SK-N-SH (cell line): ENCODE measurements at regions not wholly inside any gene's neighbourhood (a gene's known extent, or its start where the extent isn't known, plus 50 kb on each side); places are given as distances from the start of the nearest gene placed in this dataset.

Source experiments
- FOSL2 ChIP-seq: IDR thresholded peaks from 2 replicates; pipeline ENCODE4 v1.4.0; 2012; ENCODE audit warnings: low read depth, mild to moderate bottlenecking, moderate library complexity, borderline replicate concordance
- FOXM1 ChIP-seq: IDR thresholded peaks from 2 replicates; pipeline ENCODE4 v1.4.0; 2012; ENCODE audit warnings: low read depth, mild to moderate bottlenecking
- NRF1 ChIP-seq: IDR thresholded peaks from 2 replicates; pipeline ENCODE4 v1.6.1; 2012; ENCODE audit warnings: low read depth, mild to moderate bottlenecking, low read length
- POLR2AphosphoS5 ChIP-seq: IDR thresholded peaks from 2 replicates; pipeline ENCODE4 v1.6.1; 2012; ENCODE audit warnings: low read depth, low read length
- SIN3A ChIP-seq: IDR thresholded peaks from 2 replicates; pipeline ENCODE4 v1.6.1; 2012; ENCODE audit warnings: low read depth, mild to moderate bottlenecking, low read length, moderate library complexity, borderline replicate concordance
- SMC3 ChIP-seq: IDR thresholded peaks from 2 replicates; pipeline ENCODE4 v1.6.1; 2012; ENCODE audit warnings: low read depth, low read length, improper control_type of control experiment
- TCF12 ChIP-seq: IDR thresholded peaks from 2 replicates; pipeline ENCODE4 v1.4.0; 2012
- TEAD4 ChIP-seq: IDR thresholded peaks from 2 replicates; pipeline ENCODE4 v1.4.0; 2012; ENCODE audit warnings: mild to moderate bottlenecking, borderline replicate concordance; ENCODE audit not compliant: insufficient read depth
- TF ChIP-seq, protein P1 (sequence below): fragments of 200-600 bp; sonication (generic); IDR thresholded peaks from 2 replicates; pipeline ENCODE4 v1.6.1; 2017; ENCODE audit warnings: antibody characterized with exemption, mild to moderate bottlenecking, moderate library complexity
- TF ChIP-seq, protein P2 (sequence below): IDR thresholded peaks from 2 replicates; pipeline ENCODE4 v1.4.0; 2012; ENCODE audit warnings: low read depth
- TF ChIP-seq, protein P3 (sequence below): IDR thresholded peaks from 2 replicates; pipeline ENCODE4 v1.4.0; 2012; ENCODE audit warnings: low read depth, borderline replicate concordance
- TF ChIP-seq, protein P4 (sequence below): fragments of 150-350 bp; IDR thresholded peaks from 2 replicates; pipeline ENCODE4 v1.6.1; 2016; ENCODE audit warnings: mild to moderate bottlenecking, low read depth, low read length

- TF ChIP-seq, protein P1, sequence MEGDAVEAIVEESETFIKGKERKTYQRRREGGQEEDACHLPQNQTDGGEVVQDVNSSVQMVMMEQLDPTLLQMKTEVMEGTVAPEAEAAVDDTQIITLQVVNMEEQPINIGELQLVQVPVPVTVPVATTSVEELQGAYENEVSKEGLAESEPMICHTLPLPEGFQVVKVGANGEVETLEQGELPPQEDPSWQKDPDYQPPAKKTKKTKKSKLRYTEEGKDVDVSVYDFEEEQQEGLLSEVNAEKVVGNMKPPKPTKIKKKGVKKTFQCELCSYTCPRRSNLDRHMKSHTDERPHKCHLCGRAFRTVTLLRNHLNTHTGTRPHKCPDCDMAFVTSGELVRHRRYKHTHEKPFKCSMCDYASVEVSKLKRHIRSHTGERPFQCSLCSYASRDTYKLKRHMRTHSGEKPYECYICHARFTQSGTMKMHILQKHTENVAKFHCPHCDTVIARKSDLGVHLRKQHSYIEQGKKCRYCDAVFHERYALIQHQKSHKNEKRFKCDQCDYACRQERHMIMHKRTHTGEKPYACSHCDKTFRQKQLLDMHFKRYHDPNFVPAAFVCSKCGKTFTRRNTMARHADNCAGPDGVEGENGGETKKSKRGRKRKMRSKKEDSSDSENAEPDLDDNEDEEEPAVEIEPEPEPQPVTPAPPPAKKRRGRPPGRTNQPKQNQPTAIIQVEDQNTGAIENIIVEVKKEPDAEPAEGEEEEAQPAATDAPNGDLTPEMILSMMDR: no peak
- TF ChIP-seq, protein P2, sequence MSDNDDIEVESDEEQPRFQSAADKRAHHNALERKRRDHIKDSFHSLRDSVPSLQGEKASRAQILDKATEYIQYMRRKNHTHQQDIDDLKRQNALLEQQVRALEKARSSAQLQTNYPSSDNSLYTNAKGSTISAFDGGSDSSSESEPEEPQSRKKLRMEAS: no peak
- no peak for TF ChIP-seq FOXM1
- no peak for TF ChIP-seq NRF1
- no peak for TF ChIP-seq TCF12
- TF ChIP-seq, protein P3, sequence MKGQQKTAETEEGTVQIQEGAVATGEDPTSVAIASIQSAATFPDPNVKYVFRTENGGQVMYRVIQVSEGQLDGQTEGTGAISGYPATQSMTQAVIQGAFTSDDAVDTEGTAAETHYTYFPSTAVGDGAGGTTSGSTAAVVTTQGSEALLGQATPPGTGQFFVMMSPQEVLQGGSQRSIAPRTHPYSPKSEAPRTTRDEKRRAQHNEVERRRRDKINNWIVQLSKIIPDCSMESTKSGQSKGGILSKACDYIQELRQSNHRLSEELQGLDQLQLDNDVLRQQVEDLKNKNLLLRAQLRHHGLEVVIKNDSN: no peak
- TF ChIP-seq, protein P4, sequence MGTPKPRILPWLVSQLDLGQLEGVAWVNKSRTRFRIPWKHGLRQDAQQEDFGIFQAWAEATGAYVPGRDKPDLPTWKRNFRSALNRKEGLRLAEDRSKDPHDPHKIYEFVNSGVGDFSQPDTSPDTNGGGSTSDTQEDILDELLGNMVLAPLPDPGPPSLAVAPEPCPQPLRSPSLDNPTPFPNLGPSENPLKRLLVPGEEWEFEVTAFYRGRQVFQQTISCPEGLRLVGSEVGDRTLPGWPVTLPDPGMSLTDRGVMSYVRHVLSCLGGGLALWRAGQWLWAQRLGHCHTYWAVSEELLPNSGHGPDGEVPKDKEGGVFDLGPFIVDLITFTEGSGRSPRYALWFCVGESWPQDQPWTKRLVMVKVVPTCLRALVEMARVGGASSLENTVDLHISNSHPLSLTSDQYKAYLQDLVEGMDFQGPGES: no peak
- TF ChIP-seq TEAD4: no peak
- TF ChIP-seq POLR2AphosphoS5: no peak
- no peak for TF ChIP-seq SIN3A
- no peak for TF ChIP-seq FOSL2
- TF ChIP-seq SMC3: no peak
These were observed 375.7 kb downstream of the CCSER2 start for GRCh38 chr10:84704101-84704500.
